Heart left ventricle (tissue), 13 donors: ENCODE measurements at regions not wholly inside any gene's neighbourhood (a gene's known extent, or its start where the extent isn't known, plus 50 kb on each side); places are given as distances from the start of the nearest gene placed in this dataset.

Source experiments
- CTCF ChIP-seq, 12 donors: fragments of 200-600 bp; sonication (generic) in 4 of 12; IDR thresholded peaks; one replicate each; pipeline versions ENCODE4 v1.5.0 to v1.8.0; 2018 to 2022; ENCODE audit warnings: antibody characterized with exemption in 12 of 12, mild to moderate bottlenecking in 5 of 12
- POLR2A ChIP-seq, 2 donors: fragments of 450-650 bp; IDR thresholded peaks; one replicate each; pipeline ENCODE4 v1.6.1; 2017; ENCODE audit warnings: antibody characterized with exemption in 2 of 2, mild to moderate bottlenecking in 2 of 2, moderate library complexity in 2 of 2
- donor health status: ischemic (EF 13 %, LVEDD 7.1; RV severe dilation, severe dysfunction).
- donor health status: DM: no; HTN: yes; CAD: no.
- donor health status: DM: no; HTN: no; CAD: no.
- donor health status: ischemic (EF 25% LVEDD 6.9; RV normal size, moderate dysfunction).
- donor health status: ischemic (EF 25% LVEDD 5.7; RV mildly dilated, moderate dysfunction).
- donor health status: ischemic (EF 35%, LVEDD 5.7; RV mildly dilated, moderate dysfunction).
- donor health status: nonischemic (EF 11% LVEDD 7.7; RV severe dilation, severe dysfunction).
- donor health status: DM: yes; HTN: yes; CAD: no.
- donor health status: PGD.
- donor health status: ischemic (EF 29% LVEDD 5.4; RV normal size, mild dysfunction).
- donor health status: nonischemic (EF 23%, LVEDD 6.1; RV moderate dilation, normal function).

- TF ChIP-seq CTCF (IDR thresholded peaks at IDR 0.05) (no peak), POLR2A (IDR thresholded peaks at IDR 0.05) (no peak)
These were observed 130.4 kb upstream of the PDE1C start for GRCh38 chr7:32200646-32201045.
